ENCODE measurements at regions not wholly inside any gene's neighbourhood (a gene's known extent, or its start where the extent isn't known, plus 50 kb on each side); places are given as distances from the start of the nearest gene placed in this dataset.
"Not testable (repeated sequence)": the region's sequence is repeated elsewhere in the genome, so short reads cannot be mapped to it uniquely, and the experiment has no call there.

DNA sequence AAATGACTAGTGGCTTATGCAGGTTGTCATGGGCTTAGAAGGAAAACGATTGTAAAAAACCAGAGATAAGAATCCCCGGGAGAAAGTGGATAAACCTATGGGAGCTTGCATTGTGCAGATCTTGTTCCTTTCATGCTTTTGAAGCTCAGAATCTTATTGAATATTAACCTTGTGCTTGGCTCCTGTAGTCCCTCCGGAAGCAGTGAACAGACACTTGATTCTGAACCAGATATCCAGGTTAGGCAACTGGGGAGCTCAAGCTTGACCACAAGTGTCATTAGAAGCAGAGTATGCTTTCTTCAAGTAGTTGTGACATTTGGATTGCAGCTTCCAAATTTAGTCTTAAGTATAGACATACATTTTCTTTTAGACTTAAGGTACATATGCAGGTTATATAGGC, 212.6 kb upstream of the MOCS1 start:
- DNase-seq: no peak

GRCh38 chr6:40139447-40139846, 205.2 kb upstream of the MOCS1 start:
- no peak for DNase-seq

GRCh38 chr6:40138273-40138720, 204.0 kb upstream of the MOCS1 start:
- DNase-seq: no peak

DNA sequence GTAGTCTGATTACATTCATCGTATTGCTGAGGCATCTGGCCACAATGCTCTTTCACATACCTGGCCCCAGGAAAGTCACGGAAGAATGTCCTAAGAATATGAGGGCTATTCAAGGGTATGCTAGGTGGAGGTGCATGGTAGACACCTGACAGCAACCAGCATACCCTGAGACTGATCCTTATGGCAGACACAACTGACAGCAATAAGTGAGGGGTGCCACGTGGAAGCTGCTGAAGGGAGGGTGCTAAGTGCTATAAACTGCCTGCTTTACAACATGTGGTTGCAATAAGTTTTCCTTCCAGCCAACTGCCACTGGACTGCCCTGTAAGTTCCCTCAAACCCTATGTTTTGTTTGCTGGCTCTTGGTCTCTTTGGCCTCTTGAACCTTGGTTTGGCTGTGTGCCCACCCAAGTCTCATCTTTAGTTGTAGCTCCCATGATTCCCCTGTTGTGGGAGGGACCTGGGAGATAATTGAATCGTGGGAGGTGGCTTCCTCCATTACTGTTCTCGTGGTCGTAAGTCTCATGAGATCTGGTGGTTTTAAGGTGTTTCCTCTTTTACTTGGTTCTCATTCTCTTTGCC, 201.3 kb upstream of the MOCS1 start:
- no peak for DNase-seq

- not testable (repeated sequence) for DNase-seq
Measured at GRCh38 chr6:40133981-40134380, 199.7 kb upstream of the MOCS1 start.

GRCh38 chr6:40131675-40132074, 197.4 kb upstream of the MOCS1 start:
- DNase-seq: no peak

- DNase-seq: no peak
Measured at GRCh38 chr6:40128127-40128526, 193.9 kb upstream of the MOCS1 start.

GRCh38 chr6:40125680-40126394, 191.6 kb upstream of the MOCS1 start:
- DNase-seq: no peak

GRCh38 chr6:40124924-40125323, 190.7 kb upstream of the MOCS1 start:
- DNase-seq: no peak

GRCh38 chr6:40116832-40117231, 182.6 kb upstream of the MOCS1 start:
- DNase-seq: no peak

DNA sequence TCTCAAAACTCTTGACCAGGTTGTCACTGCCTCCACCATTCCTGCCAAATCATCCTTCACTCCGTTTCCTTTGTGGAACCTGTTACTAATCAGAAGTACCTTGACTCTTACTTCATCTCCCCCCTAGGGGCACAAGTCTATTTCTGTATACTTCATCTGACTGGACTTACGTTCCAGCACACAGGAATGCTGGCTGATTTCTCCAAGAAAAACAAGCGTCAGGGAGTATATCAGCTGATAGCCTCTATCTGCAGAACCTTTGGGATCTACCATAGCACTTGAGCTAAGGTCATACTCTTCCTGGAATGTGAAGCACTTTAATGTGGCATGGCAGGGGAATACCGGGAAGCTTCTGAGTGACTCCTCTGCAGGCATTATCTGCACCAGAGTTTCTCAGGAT, 178.1 kb upstream of the MOCS1 start:
- DNase-seq: no peak

DNA sequence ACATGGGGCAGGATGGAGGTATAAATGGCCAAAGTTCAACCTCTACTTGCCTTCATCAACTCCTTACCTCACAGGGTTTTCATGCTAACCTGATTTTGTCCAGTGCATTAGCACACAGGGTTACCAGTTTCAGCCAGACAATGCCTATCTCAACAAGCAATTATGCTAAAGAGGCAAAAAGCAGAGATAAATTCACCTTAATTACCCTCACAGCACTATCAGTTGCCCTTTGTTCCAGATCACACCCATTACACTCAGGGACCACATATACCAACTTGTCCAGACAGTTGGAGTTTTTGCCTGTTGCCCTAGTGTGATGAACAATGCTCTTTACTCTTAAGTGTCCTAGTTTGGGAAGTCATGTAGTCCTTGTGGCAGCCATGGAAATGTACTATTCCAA, 174.5 kb upstream of the MOCS1 start:
- no peak for DNase-seq

DNA sequence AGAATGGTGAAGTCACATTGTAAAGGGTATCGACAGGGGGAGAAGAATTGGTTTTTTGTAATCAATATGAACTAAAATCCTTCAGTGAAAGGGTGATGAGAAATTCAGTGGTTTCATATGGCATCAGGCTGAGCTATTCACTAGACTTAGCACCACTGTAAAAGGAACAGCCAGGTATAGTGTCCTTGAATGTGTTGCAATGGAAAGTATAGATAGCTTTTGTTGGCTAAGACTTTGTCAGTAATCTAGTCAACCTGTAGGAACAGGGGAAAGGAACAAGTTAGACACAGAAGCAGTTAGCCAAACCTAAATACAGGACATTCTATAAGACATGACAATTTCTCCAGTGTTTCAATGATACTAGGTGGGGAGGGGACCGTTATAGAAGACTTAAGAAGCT, 172.6 kb upstream of the MOCS1 start:
- DNase-seq: no peak

- no peak for DNase-seq
Measured at GRCh38 chr6:40098774-40099173, 164.5 kb upstream of the MOCS1 start.

- no peak for DNase-seq
Measured at GRCh38 chr6:40097590-40097989, 163.3 kb upstream of the MOCS1 start.

DNA sequence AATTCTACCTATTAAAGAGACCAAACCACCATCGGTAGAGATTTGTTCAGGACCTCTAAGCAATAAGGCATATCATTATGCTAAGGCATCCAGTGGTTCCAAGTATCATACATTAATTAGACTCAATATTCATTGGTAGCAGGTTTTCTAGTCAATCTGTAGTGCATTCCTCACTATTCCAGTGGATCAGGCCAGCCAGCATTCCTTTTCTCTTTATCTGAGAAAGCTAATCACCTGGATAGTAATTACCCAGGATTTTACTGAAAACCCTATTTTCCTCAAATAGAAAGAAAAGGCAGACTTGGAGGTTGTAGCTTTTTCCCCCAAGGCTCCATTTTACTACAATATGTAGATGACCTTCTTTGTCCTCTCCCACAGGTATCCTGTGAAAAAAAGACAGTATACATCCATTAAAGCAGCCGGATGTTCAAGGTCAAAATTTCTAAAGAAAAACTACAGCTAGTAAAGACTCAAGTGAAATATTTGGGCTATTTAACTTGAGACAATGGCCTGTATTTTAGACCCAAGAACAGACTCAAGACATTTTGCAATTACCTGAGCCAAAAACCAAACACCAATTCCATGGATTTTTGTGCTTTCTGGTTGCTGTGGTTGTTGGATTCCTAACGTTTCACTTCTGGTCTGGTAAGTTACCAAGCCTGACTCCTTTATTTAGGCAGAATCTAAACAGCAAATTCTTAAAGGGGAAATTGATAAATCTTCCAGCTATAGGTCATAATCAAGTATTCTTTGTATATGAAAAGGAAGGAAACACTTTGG, 149.1 kb upstream of the MOCS1 start:
- no peak for DNase-seq

- no peak for DNase-seq
Measured at GRCh38 chr6:40082278-40083043, 148.2 kb upstream of the MOCS1 start.

DNA sequence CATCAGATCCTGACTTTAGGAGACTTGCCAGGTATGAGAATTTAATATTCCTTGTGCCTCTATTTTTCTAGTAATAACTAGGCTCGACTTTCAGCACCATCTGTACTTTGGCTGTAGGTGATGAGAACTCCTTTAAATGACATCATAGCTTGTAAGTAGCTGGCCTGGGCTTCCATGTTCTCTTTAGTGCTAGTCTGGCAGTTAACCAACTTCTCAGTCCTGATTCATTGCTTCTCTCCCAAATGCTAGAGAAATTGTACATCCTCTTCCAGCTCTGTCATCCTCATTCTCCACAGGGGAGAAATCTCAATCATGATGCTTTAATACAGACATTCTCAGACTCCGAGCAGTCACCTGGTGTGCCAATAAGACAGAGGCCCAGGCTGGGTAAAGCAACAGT, 143.5 kb upstream of the MOCS1 start:
- DNase-seq: no peak

- no peak for DNase-seq
Measured at GRCh38 chr6:40077315-40077714, 143.1 kb upstream of the MOCS1 start.

DNA sequence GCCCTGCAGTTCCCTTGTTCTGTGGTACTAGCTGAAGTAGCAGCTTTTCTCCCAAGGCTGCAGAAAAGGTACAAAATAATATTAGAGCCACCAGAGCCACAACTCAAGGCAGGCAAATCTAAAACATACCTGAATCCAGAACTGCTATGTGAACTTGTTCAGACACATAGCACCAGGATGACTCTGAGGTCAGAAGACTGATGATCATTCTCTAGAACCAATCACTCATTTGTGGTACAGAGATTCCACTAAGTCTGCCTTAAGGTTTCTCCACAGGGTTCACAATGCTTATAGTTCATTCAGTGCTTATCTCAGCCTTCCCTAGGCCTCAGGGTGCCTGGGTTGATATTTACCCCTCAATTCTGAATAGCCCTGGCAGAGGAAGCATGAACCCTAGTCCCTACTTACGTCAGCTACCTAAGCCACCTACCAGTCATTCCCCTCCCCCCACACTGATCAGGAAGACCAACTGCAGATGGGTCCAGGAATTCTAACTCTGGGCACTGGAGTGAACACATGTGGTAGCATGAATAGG, 140.9 kb upstream of the MOCS1 start:
- DNase-seq: no peak

DNA sequence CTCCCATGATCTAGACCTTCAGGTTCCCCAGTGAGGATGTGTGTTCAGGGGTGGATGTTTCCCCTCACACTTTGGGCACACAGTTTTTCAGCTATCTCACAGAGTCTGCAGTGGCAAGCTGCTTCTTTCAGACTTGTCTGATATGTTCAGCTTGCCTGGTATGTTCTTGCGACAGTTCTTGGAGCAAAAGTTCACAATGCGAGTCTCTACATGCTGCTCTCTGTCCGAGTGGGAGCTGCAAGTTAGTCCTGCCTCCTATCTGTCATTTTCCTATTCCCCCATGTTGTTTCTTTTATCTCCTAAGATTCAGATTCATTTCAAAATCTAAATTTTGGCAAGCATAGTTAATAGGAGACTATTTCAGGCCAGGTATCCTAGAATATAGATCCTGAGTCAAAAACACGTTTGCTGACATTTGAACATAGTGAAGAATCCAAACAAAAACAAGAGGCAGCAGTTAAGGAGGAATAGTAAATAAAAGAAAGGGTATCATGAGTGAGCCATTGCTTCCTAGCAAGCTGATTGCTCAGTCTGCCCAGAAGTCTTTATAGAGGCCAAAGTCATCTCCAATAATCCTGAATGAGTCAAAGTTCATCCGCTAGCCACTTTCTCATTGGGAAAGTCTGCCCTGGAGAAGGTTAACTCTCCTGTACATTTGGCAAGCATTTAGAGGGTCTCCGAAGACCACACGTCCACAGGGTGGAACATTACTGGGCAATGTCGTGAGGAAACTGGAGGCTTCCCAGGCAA, 140.2 kb upstream of the MOCS1 start:
- no peak for DNase-seq

GRCh38 chr6:40066372-40066771, 132.1 kb upstream of the MOCS1 start:
- DNase-seq: no peak

Measured in NCI-H748 treated with DMSO at 0.1 percent for 48 hours (cell line).